Upper lobe of left lung (tissue), 6 donors: ENCODE measurements at regions not wholly inside any gene's neighbourhood (a gene's known extent, or its start where the extent isn't known, plus 50 kb on each side); places are given as distances from the start of the nearest gene placed in this dataset.

Experiments
- ATAC-seq, 2 donors: fragments of 200-7000 bp; cut with Tn5 transposase; one replicate each; pipeline ENCODE4 v1.9.1; 2022; ENCODE audit warnings: mild to moderate bottlenecking in 2 of 2, moderate library complexity in 2 of 2; ENCODE audit not compliant: low FRiP score in 2 of 2
- DNase-seq, 2 donors: peaks; one replicate each; pipeline ENCODE4 v3.0.0-alpha.2; 2019 to 2020
- H3K27ac ChIP-seq, 4 donors: fragments of 200-600 bp; sonication (generic); one replicate each; pipeline ENCODE4 v1.5.1; 2016 to 2019
- H3K27me3 ChIP-seq, 4 donors: fragments of 200-600 bp; sonication (generic); one replicate each; pipeline ENCODE4 v1.5.1; 2017 to 2019
- H3K36me3 ChIP-seq, 4 donors: fragments of 200-600 bp; sonication (generic); one replicate each; pipeline ENCODE4 v1.5.1; 2016 to 2019
- H3K4me1 ChIP-seq, 4 donors: fragments of 200-600 bp; sonication (generic); one replicate each; pipeline ENCODE4 v1.5.1; 2018 to 2019
- H3K4me3 ChIP-seq, 4 donors: fragments of 200-600 bp; sonication (generic); one replicate each; pipeline ENCODE4 v1.5.1; 2017 to 2019; ENCODE audit warnings: mild to moderate bottlenecking in 2 of 4, moderate library complexity in 1 of 4
- H3K9me3 ChIP-seq, 4 donors: fragments of 200-600 bp; sonication (generic); one replicate each; pipeline ENCODE4 v1.5.1; 2018 to 2019
- EP300 ChIP-seq, 4 donors: sonication (generic); formaldehyde crosslinking; IDR thresholded peaks; one replicate each; pipeline ENCODE4 v1.5.1; 2017; ENCODE audit warnings: antibody characterized with exemption in 4 of 4, control low read depth in 2 of 4
- POLR2A ChIP-seq, 4 donors: fragments of 450-650 bp; IDR thresholded peaks; one replicate each; pipeline ENCODE4 v1.5.1; 2016 to 2017; ENCODE audit warnings: antibody characterized with exemption in 4 of 4, mild to moderate bottlenecking in 2 of 4
- POLR2AphosphoS5 ChIP-seq, 2 donors: sonication (generic); formaldehyde crosslinking; IDR thresholded peaks; one replicate each; pipeline ENCODE4 v1.5.1; 2017; ENCODE audit warnings: antibody characterized with exemption in 2 of 2
- WGBS, 2 donors: methylation state at CpG; one replicate each; pipeline ENCODE4 v1.1.5; 2017 to 2018; 5-methylcytosine and 5-hydroxymethylcytosine counted together
- TF ChIP-seq, protein P1 (sequence below), 6 experiments: fragments of 450-650 bp in 4 of 6; fragments of 200-600 bp in 2 of 6; sonication (generic) in 2 of 6; IDR thresholded peaks; one replicate each; pipeline ENCODE4 v1.5.1; 2016 to 2019; ENCODE audit warnings: antibody characterized with exemption in 6 of 6
- donor health status: DM: no; HTN: no; CAD: no; lungs with moderate emphysema.
- donor health status: DM: no; HTN: yes; CAD: no; lungs with severe emphysema.

DNA sequence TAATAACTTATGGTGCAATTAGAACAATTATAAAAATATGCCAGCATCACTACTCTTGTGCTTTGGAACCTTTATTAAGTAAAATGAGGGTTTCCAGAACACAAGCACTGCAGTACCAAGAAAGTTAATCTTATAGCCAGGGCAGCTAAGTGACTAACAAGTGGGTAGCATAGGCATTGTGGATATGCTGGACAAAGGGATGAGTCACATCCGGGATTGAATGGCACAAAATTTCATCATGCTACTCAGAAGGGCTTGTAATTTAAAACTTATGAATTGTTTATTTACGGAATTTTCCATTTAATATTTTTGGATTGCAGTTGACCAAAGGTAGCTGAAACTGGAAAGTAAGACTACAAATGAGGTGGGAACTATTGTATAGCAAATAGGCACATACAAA, 250.6 kb downstream of the C7orf25 start:
- Histone ChIP-seq H3K4me1 (no peaks in the 10 kb centered on the region), H3K36me3 (no peaks in the 10 kb centered on the region), H3K9me3 (peaks cover 0 to 1% (median 0%) of the 10 kb centered on the region in 4 donors), H3K4me3 (no peak overlapping the region), H3K27ac (no peak overlapping the region), H3K27me3 (no peaks in the 10 kb centered on the region)
- DNase-seq: no peak
- WGBS, 2 donors: 81 to 87% methylated on average over 2 of the region's 2 CpGs
- TF ChIP-seq POLR2A (IDR thresholded peaks at IDR 0.05) (no peak), EP300 (IDR thresholded peaks at IDR 0.05) (no peak), POLR2AphosphoS5 (IDR thresholded peaks at IDR 0.05) (no peak)
- TF ChIP-seq, protein P1, sequence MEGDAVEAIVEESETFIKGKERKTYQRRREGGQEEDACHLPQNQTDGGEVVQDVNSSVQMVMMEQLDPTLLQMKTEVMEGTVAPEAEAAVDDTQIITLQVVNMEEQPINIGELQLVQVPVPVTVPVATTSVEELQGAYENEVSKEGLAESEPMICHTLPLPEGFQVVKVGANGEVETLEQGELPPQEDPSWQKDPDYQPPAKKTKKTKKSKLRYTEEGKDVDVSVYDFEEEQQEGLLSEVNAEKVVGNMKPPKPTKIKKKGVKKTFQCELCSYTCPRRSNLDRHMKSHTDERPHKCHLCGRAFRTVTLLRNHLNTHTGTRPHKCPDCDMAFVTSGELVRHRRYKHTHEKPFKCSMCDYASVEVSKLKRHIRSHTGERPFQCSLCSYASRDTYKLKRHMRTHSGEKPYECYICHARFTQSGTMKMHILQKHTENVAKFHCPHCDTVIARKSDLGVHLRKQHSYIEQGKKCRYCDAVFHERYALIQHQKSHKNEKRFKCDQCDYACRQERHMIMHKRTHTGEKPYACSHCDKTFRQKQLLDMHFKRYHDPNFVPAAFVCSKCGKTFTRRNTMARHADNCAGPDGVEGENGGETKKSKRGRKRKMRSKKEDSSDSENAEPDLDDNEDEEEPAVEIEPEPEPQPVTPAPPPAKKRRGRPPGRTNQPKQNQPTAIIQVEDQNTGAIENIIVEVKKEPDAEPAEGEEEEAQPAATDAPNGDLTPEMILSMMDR (IDR thresholded peaks at IDR 0.05): no peak
- ATAC-seq: no peak

DNA sequence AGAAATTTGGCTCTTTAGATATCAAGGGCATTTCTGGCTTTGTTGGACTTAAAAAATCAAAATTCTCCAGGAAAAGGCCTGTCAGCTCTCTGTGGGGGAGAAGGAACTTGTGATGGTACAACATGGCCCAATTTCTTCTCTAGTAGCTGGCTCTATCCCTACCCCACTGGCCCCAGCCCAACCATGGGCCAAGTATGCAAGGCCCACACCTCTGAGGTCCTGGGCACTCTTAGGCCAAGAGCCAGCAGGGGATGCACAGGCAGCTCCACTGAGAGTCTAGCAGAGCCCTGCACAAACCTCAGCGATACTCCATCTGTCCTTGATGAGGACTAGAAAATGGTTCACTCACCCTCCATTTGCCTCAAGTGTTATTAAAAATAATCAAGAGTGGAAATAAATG, 261.2 kb downstream of the C7orf25 start:
- TF ChIP-seq, protein P1 (IDR thresholded peaks at IDR 0.05): no peak
- TF ChIP-seq EP300 (IDR thresholded peaks at IDR 0.05) (no peak), POLR2A (IDR thresholded peaks at IDR 0.05) (no peak), POLR2AphosphoS5 (IDR thresholded peaks at IDR 0.05) (no peak)
- Histone ChIP-seq H3K9me3 (no peaks in the 10 kb centered on the region), H3K36me3 (no peaks in the 10 kb centered on the region), H3K27me3 (no peaks in the 10 kb centered on the region), H3K4me3 (no peak overlapping the region), H3K4me1 (no peaks in the 10 kb centered on the region), H3K27ac (no peak overlapping the region)
- ATAC-seq (no peak), DNase-seq (no peak)
- WGBS, 2 donors: 38 to 87% methylated on average over 1 of the region's 1 CpG

DNA sequence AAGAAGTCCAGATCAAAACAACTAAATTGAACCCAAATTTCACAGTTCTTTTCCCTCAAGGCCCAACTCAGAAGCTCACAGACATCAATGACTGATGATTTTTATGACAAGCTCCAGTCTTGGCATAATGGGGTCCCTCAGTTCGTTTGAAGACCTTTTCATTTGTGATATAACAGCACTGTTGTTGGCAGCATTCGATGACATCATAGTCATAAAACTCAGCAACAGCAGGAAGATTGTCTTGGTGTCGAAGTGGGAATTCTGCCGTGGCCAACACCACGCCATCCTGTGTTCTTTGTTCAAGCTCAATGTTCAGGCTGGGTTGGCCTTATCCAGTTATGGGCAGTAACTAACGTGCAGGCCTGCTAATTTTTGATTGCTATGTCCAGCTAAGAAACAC, 261.7 kb downstream of the C7orf25 start:
- WGBS, 2 donors: 86 to 90% methylated on average over 6 of the region's 6 CpGs
- Histone ChIP-seq H3K4me1 (no peaks in the 10 kb centered on the region), H3K4me3 (no peak overlapping the region), H3K27me3 (no peaks in the 10 kb centered on the region), H3K27ac (no peak overlapping the region), H3K9me3 (no peaks in the 10 kb centered on the region), H3K36me3 (no peaks in the 10 kb centered on the region)
- TF ChIP-seq POLR2AphosphoS5 (IDR thresholded peaks at IDR 0.05): no peak
- TF ChIP-seq, protein P1 (IDR thresholded peaks at IDR 0.05): no peak
- no peak for TF ChIP-seq EP300 (IDR thresholded peaks at IDR 0.05)
- TF ChIP-seq POLR2A (IDR thresholded peaks at IDR 0.05): no peak
- DNase-seq (no peak), ATAC-seq (no peak)

DNA sequence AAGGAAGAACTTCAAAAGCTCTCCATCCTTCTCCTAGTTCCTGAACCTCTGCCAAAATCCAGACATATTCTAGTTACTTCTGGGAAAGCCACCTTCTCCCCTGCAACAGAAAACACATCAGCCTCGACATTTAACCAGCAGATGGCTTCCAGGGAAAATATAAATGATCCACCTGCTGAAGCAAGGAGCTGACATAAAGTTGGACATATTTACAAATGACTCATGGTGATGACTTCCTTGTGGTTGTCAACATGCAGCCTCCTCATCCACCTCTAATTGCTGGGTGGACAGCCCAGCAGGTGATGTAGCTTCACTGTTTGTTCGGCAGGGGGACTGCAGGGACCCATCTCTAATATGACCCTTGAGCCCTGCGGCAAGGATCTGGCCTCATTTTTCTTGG, 266.0 kb downstream of the C7orf25 start:
- Histone ChIP-seq H3K4me3 (no peak overlapping the region), H3K4me1 (no peaks in the 10 kb centered on the region), H3K36me3 (no peaks in the 10 kb centered on the region), H3K9me3 (no peaks in the 10 kb centered on the region), H3K27ac (no peak overlapping the region), H3K27me3 (no peaks in the 10 kb centered on the region)
- no peak for DNase-seq
- no peak for ATAC-seq
- TF ChIP-seq, protein P1 (IDR thresholded peaks at IDR 0.05): no peak
- TF ChIP-seq POLR2A (IDR thresholded peaks at IDR 0.05) (no peak), POLR2AphosphoS5 (IDR thresholded peaks at IDR 0.05) (no peak), EP300 (IDR thresholded peaks at IDR 0.05) (no peak)
- 64 to 68% methylated on average over 2 to 3 of the region's 3 CpGs for WGBS, 2 donors

DNA sequence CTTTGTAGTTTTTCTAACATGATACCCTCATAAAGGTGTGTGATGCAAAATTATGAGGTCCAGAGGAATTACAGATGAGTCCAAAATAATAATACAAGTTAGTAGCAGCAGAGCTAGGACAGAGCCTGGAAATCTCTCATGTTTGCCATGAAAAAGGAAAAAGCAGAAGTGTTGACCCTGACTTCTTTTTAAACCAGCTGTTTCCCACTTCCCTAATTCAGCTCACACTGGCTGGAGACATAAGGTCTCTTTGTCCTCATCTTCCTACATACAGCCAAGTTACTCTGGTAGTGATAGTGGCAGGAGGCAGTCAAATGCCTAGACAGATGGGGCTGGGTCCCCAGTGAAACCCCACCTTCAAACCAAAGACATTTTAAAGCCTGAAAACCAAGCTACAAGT, 269.2 kb downstream of the C7orf25 start:
- DNase-seq: no peak
- Histone ChIP-seq H3K4me1 (no peaks in the 10 kb centered on the region), H3K36me3 (no peaks in the 10 kb centered on the region), H3K27me3 (no peaks in the 10 kb centered on the region), H3K27ac (no peak overlapping the region), H3K4me3 (no peak overlapping the region), H3K9me3 (no peaks in the 10 kb centered on the region)
- no peak for TF ChIP-seq POLR2AphosphoS5 (IDR thresholded peaks at IDR 0.05)
- no peak for TF ChIP-seq EP300 (IDR thresholded peaks at IDR 0.05)
- TF ChIP-seq, protein P1 (IDR thresholded peaks at IDR 0.05): no peak
- no peak for TF ChIP-seq POLR2A (IDR thresholded peaks at IDR 0.05)
- ATAC-seq: no peak
